Left cardiac atrium (tissue), 4 donors: ENCODE measurements at regions not wholly inside any gene's neighbourhood (a gene's known extent, or its start where the extent isn't known, plus 50 kb on each side); places are given as distances from the start of the nearest gene placed in this dataset.
"Not testable (repeated sequence)": the region's sequence is repeated elsewhere in the genome, so short reads cannot be mapped to it uniquely, and the experiment has no call there.

Source experiments
- ATAC-seq, 2 donors: fragments of 200-7000 bp; cut with Tn5 transposase; one replicate each; pipeline ENCODE4 v1.9.1; 2020; ENCODE audit warnings: mild to moderate bottlenecking in 2 of 2, moderate library complexity in 2 of 2
- DNase-seq: peaks from one replicate; pipeline ENCODE4 v3.0.0-alpha.2; 2020
- intact Hi-C, 2 donors: fragments of 100-400 bp; cut with DNase I; formaldehyde crosslinking; loops; one replicate each; pipeline versions ENCODE4 v1.14.1 to v1.15.1; 2022 to 2023
- donor health status: DM: no; HTN: yes; CAD: no.
- donor health status: DM: no; HTN: yes; CAD: no; lungs with severe emphysema.
- donor health status: DM: yes; HTN: yes; CAD: no.
- donor health status: Dilated cardiomyopathy.

GRCh38 chrX:23458957-23459356 lies 124.3 kb downstream of the PTCHD1 start:
- intact Hi-C loops, DNase-seq, ATAC-seq: not testable (repeated sequence)

DNA sequence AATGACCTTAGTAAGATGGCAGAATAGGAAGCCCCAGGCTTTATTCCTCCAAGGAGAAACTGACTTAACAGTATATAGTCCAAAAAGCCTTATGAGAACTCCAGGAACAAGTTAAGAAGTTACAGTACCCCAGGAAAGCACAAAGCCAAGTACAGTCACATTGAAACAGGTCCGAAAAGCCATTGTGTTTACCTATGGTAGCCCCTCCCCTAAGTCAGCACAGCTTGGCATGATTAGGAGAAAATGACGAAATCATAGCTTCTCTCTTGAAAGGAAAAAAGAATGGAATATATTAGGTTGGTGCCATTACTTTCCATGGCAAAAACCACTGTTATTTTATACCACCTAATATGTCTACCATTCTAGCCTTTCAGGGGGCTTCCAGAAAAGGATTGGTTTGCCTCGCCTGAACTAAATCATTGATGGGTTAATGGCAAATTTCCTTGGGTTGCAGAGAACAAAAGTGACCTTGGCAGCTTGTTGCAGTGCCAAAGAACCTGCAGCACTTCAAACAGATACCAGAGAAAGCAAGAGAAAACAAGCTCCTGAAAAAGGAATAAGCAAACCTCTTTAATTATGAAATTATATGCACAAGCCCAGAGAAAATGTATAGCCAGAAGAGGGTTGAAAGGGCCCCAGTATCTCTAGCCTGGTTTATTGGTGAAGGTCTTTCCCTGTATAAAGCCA lies 130.6 kb downstream of the PTCHD1 start:
- DNase-seq (no peak), ATAC-seq (no peak)
- intact Hi-C loops = no loop called here

- ATAC-seq (no peak), DNase-seq (no peak)
- intact Hi-C loops = no loop called here
Observed at GRCh38 chrX:23465985-23466384, 131.3 kb downstream of the PTCHD1 start.

DNA sequence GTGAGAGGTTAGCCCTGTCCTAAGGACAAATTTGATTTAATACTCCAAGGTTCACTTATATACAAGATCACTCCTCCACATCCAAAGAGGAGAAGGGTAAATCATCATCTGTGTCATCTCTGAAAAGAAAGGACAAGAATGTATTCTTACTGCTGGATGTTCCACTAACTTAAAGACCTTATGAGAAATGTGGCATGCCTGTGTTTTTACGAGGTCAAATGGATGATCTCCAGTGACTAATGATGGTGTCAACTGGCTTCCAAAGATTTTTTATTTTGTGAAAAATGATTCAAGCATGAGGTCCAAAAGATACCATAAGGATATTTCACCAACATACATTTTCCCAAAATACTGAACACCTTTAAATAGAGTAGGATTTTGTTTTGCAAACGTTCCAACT lies 143.4 kb downstream of the PTCHD1 start:
- ATAC-seq (no peak), DNase-seq (no peak)
- intact Hi-C loops = no loop called here

DNA sequence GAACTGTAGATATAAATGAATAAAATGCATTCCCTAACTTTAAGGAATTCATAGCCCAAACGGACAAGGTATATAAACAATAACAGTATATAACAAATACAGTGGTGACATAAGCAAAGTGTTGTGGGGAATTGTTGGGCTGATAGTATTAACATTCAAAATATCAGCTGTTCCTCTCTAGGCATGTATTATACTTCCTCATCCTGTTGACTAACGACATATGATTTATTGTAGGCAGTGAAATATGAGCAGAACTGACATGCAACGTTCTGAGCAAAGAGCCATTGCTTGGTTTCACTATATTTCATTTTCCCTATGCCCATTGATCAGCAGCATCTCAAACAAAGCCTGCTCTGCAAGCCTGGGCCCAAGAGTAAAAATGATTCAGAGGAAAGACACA lies 143.9 kb downstream of the PTCHD1 start:
- ATAC-seq (no peak), DNase-seq (no peak)
- intact Hi-C loops = no loop called here

DNA sequence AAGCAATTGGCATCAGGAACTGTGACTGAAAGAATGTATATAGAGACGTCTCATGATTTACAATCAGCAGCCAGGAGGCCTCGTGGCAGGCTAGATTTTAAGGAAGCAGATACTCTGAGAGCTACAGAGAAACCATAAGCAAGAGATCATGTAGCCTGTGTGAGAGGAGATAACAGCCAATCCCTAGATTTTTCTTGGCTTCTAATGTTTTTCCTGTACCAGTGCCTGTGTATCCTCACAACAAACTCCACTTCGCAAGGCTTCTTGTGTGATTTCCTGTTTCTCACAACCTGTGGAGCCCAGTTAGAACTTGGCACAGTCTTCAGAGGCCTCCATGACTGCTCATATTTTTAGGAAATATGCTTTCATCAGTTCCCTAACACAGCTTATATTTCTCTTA lies 147.9 kb downstream of the PTCHD1 start:
- intact Hi-C loops = no loop called here
- no peak for DNase-seq

GRCh38 chrX:23483396-23483795 lies 148.7 kb downstream of the PTCHD1 start:
- no peak for DNase-seq
- ATAC-seq = no peak
- intact Hi-C loops = no loop called here

More for the DNA sequence above, 147.9 kb downstream of the PTCHD1 start:
- ATAC-seq = no peak

GRCh38 chrX:23493941-23494374 lies 159.3 kb downstream of the PTCHD1 start:
- DNase-seq (no peak), ATAC-seq (no peak)
- intact Hi-C loops = no loop called here

GRCh38 chrX:23494741-23495140 lies 160.1 kb downstream of the PTCHD1 start:
- no peak for ATAC-seq
- intact Hi-C loops = no loop called here
- no peak for DNase-seq

- ATAC-seq (no peak), DNase-seq (no peak)
- intact Hi-C loops = no loop called here
Observed at GRCh38 chrX:23497919-23498318, 163.3 kb downstream of the PTCHD1 start.

DNA sequence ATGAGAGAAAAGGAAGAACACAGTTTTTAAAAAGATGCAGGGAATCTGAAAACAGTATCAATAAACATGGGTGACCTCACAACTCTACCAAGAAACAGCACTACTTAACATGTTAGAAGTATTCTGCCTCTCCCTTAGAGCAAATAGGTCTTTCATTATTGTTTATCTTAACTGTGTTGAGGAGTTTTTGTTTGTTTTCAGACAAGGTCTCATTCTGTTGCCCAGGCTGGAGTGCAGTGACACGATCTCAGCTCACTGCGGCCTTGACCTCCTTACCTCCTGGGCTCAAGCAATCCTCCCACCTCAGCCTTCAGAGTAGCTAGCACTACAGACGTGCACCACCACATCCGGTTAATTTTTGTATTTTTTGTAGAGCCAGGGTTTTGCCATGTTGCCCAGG lies 165.3 kb upstream of the PRDX4 start:
- DNase-seq (no peak), ATAC-seq (no peak)
- intact Hi-C loops = no loop called here

DNA sequence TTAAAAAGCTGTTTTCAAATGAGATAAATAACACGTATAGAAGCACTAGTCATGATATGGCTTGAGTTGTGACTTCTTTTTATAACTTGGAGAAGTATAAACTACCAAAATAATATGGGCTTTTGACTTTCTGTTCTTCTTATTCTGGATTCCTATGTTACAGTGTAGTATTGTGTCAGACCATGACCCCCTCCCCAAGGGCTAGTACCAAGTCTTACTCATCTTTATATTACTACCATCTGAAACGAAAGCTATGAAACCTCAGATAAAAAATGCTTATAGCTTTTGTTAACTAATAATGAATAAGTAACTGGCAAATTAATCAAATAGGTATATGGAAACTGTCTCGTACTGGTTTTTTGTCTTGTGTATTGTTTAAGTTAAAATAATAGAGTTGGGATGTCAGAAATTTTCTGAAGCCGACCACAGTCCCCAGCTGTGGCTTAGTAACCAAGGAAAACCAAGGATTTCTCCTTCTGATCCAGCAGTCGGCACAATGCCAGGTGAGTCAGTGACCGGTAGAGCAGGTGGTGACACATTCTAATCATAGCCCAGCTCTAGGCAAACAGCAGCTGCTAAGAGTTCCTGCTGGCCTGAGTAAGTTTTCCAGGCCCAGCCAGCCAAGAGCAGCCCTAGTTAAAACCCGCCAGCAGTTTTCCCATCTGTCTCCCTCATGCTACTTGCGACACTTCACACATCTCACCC lies 163.3 kb upstream of the PRDX4 start:
- peak; percentile 80 for DNase-seq

GRCh38 chrX:23504540-23504884 lies 162.8 kb upstream of the PRDX4 start:
- DNase-seq = no peak
- ATAC-seq = peak in 1 of 2 donors; percentile 22
- intact Hi-C loops = no loop called here

More for the DNA sequence above, 163.3 kb upstream of the PRDX4 start:
- peak; percentile 88 to 98 for ATAC-seq
- intact Hi-C loops = no loop called here

GRCh38 chrX:23504895-23505294 lies 162.4 kb upstream of the PRDX4 start:
- DNase-seq (no peak), ATAC-seq (peak; percentile 23 to 64)
- intact Hi-C loops = no loop called here

- intact Hi-C loops = no loop called here
- no peak for ATAC-seq
- DNase-seq = no peak
Observed at GRCh38 chrX:23505531-23506303, 161.6 kb upstream of the PRDX4 start.

DNA sequence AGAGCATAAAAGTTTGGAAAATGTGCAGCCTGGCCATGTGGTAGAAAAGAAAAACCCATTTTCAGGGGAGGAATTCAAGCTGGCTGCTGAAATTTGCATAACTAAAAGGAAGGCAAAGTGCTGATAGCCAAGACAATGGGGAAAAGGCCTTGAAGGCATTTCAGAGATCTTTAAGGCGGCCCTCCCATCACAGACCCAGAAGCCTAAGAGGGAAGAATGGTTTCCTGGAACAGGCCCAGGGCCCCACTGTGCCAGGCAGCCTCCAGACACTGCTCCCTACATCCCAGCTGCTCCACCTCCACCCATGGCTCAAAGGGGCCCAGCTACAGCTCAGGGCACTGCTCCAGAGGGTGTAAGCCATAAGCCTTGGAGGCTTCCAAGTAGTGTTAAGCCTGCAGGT lies 158.0 kb upstream of the PRDX4 start:
- no peak for DNase-seq
- no peak for ATAC-seq
- intact Hi-C loops = no loop called here

DNA sequence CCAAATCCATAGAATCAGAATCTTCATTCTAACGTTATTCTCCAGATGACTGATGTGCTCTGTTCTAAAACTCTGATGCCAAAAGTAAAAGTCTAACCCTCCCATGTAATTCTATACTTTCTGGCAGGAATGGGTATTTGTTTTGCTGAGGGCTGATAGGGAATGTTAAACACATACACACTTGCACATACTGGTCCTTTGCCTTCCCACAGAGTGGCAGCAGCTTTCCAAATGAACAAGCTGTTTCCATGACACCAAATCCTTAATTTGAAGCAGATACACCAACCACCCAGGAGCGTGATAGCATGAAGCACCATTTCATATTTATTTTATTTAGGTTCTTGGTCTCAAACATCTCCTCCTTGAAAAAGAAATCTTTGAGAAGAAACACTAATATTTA lies 155.5 kb upstream of the PRDX4 start:
- DNase-seq (no peak), ATAC-seq (no peak)
- intact Hi-C loops = no loop called here

DNA sequence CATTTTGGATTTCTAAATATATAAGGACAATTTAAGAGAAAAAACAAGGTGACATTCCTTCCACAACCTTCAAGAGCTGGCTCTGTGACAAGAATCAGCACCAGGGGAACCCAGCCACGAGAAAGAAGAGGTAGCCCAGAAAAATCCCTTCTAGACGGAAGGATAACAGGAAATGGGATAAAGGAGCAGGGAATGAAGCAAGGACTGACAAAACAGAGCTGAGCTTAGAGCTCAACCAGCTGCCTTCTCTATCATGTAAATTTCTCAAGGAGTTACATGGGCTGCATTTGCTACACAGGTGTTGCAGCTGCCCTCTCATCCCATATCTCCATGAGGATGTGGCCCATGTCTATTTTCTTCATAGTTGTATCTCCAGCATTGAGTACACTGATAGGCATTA lies 154.2 kb upstream of the PRDX4 start:
- ATAC-seq (no peak), DNase-seq (no peak)
- intact Hi-C loops = no loop called here

DNA sequence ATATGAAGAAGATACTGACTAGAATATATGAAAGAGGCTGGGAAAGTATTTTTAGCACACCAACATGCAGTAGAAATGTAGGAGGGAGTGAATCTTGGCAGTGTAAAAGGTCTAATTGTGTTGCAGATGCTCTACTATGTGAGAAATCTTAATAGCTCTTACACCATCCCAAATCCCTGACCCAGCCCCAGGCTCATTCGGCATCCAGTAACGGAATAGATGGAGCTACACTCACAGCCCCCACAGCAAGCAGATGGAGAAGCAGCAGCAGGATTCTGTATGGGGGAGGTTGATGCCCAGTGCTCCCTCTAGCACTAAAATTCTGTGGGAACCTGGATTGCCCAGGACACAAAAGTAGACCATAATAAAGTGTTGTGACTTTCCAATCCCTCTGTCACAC lies 153.2 kb upstream of the PRDX4 start:
- no peak for DNase-seq
- intact Hi-C loops = no loop called here
- no peak for ATAC-seq

GRCh38 chrX:23515028-23515427 lies 152.3 kb upstream of the PRDX4 start:
- ATAC-seq (no peak), DNase-seq (no peak)
- intact Hi-C loops = no loop called here
